ENCODE measurements at regions not wholly inside any gene's neighbourhood (a gene's known extent, or its start where the extent isn't known, plus 50 kb on each side); places are given as distances from the start of the nearest gene placed in this dataset.

GRCh38 chr14:97575677-97576076, 778.5 kb downstream of the VRK1 start:
- Mint-ChIP-seq H3K27me3 (ENCODE audit: low read depth) (no peaks in the 10 kb centered on the region), H3K4me3 (no peak overlapping the region), H3K36me3 (ENCODE audit: low read depth) (peaks cover 3% of the 10 kb centered on the region), H3K4me1 (ENCODE audit: low read depth) (peaks cover 3% of the 10 kb centered on the region), H3K9me3 (peaks cover 16% of the 10 kb centered on the region), H3K27ac (no peak overlapping the region)

DNA sequence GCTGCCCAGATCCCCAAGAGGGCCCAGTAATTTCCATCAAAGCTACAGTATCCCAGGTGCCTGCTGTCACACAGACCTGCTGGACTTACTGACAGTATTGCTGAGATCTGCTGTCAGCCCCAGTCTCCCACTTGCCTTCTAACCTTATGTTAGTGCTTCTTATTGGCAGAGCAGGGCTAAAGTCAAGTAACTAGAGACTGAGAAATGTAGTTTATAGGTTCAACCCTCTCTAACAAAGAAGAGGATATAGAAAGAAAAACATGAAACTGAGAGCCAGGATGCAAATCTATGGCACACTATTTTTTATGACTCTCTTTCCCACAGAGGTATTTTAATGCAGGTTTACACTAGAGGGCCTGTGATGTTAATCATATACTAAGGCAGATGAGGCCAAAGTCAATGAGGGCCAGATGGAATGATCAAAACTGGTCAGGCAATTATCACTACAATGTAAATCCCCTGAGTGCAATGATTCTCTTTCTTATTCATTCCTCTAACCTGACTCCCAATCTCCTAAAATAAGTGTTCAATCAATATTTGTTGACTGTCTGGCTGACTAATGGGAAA, 781.9 kb downstream of the VRK1 start:
- Mint-ChIP-seq H3K27ac (no peak overlapping the region), H3K36me3 (ENCODE audit: low read depth) (peaks cover 3% of the 10 kb centered on the region), H3K4me1 (ENCODE audit: low read depth) (peaks cover 3% of the 10 kb centered on the region), H3K4me3 (no peak overlapping the region), H3K27me3 (ENCODE audit: low read depth) (no peaks in the 10 kb centered on the region), H3K9me3 (peaks cover 13% of the 10 kb centered on the region)

DNA sequence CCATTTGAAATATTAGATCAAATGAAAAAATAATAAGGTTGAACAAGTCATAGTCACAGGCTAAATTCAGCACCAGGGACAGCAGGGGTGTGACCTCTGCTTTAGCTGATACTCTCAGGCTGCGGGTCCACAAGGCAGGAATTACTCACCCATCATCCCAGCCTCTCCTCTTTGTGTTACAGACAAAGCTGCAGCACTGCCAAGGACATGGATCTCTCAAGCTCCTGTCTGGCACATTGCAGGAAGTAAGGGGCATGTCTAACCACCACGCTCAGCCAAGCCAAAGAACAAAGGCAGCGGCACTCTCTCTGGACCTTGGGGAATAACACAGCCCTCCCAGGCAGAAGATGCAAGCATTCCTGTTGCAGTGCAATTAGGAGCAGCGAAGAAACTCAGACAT, 783.8 kb downstream of the VRK1 start:
- Mint-ChIP-seq H3K27ac (no peak overlapping the region), H3K4me3 (no peak overlapping the region), H3K4me1 (ENCODE audit: low read depth) (peaks cover 5% of the 10 kb centered on the region), H3K9me3 (peaks cover under 1% of the 10 kb centered on the region), H3K36me3 (ENCODE audit: low read depth) (peaks cover under 1% of the 10 kb centered on the region), H3K27me3 (ENCODE audit: low read depth) (no peaks in the 10 kb centered on the region)

GRCh38 chr14:97582022-97582421, 784.8 kb downstream of the VRK1 start:
- peaks cover 5% of the 10 kb centered on the region for H3K9me3 Mint-ChIP-seq
- peaks cover 4% of the 10 kb centered on the region for H3K36me3 Mint-ChIP-seq (ENCODE audit: low read depth)
- H3K4me1 Mint-ChIP-seq (ENCODE audit: low read depth) = peaks cover 5% of the 10 kb centered on the region
- no peak overlapping the region for H3K27ac Mint-ChIP-seq
- H3K27me3 Mint-ChIP-seq (ENCODE audit: low read depth) = peaks cover 3% of the 10 kb centered on the region
- no peak overlapping the region for H3K4me3 Mint-ChIP-seq

- Mint-ChIP-seq H3K27ac (no peak overlapping the region), H3K36me3 (ENCODE audit: low read depth) (peaks cover 8% of the 10 kb centered on the region), H3K9me3 (peaks cover 12% of the 10 kb centered on the region), H3K27me3 (ENCODE audit: low read depth) (peaks cover 3% of the 10 kb centered on the region), H3K4me3 (no peak overlapping the region), H3K4me1 (ENCODE audit: low read depth) (peaks cover 4% of the 10 kb centered on the region)
These were observed 787.3 kb downstream of the VRK1 start for GRCh38 chr14:97584528-97584927.

DNA sequence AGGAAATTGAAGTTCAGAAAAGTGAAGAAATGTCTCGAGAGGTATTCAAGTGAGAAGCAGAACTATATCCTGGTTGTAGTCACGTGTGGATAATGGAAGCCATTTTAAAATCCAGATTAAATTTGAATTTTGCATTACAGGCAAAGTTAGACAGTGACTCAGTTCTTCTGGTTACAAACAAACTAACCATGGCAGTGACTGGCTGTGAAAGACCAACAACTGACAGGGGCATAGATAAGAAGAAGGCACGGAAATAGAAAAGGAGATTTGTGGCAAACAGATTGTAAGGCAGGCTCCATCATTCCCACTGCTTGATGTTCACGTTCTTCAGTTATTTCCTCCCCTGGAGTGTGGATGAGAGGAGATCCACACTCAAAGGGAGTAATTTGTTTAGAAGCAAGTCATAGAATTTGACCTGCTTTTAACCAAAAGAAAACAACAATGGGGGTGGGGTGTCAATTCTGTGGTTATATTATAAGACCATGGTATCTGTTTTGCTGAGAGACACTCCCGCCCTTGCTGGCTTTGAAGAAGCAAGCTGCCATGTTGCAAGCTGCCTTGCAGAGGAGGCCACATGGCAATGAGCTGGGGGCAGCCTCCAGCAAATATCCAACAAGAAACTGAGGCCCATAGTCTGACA, 795.3 kb downstream of the VRK1 start:
- no peaks in the 10 kb centered on the region for H3K27me3 Mint-ChIP-seq (ENCODE audit: low read depth)
- H3K27ac Mint-ChIP-seq = no peak overlapping the region
- H3K4me3 Mint-ChIP-seq = no peak overlapping the region
- peaks cover 25% of the 10 kb centered on the region for H3K4me1 Mint-ChIP-seq (ENCODE audit: low read depth)
- H3K36me3 Mint-ChIP-seq (ENCODE audit: low read depth) = peaks cover 16% of the 10 kb centered on the region
- H3K9me3 Mint-ChIP-seq = peaks cover 26% of the 10 kb centered on the region

DNA sequence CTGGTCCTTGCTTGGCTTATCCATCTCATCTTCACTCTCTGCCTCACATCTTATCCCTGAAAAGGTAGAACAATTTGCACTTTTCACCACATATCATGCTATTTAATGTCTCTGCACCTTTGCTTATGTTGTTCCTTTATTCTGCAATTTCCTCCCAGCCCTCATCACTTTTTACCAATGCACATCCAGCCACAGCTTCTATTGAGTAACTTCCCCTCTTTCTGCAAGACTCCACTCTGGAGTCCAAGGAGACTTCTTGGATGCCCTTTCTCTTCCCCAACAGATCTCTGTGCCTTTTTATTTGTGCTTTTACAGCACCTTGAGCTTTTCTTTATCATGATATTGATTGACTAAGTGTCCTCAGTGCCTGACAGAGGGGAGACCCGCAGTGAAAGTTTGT, 797.1 kb downstream of the VRK1 start:
- no peaks in the 10 kb centered on the region for H3K27me3 Mint-ChIP-seq (ENCODE audit: low read depth)
- H3K27ac Mint-ChIP-seq = no peak overlapping the region
- H3K9me3 Mint-ChIP-seq = peaks cover 19% of the 10 kb centered on the region
- peaks cover 12% of the 10 kb centered on the region for H3K36me3 Mint-ChIP-seq (ENCODE audit: low read depth)
- H3K4me1 Mint-ChIP-seq (ENCODE audit: low read depth) = peaks cover 25% of the 10 kb centered on the region
- no peak overlapping the region for H3K4me3 Mint-ChIP-seq

GRCh38 chr14:97602438-97603117, 805.4 kb downstream of the VRK1 start:
- H3K4me3 Mint-ChIP-seq = no peak overlapping the region
- no peaks in the 10 kb centered on the region for H3K27me3 Mint-ChIP-seq (ENCODE audit: low read depth)
- peaks cover 13% of the 10 kb centered on the region for H3K9me3 Mint-ChIP-seq
- H3K27ac Mint-ChIP-seq = no peak overlapping the region
- peaks cover 28% of the 10 kb centered on the region for H3K4me1 Mint-ChIP-seq (ENCODE audit: low read depth)
- H3K36me3 Mint-ChIP-seq (ENCODE audit: low read depth) = peaks cover 9% of the 10 kb centered on the region

DNA sequence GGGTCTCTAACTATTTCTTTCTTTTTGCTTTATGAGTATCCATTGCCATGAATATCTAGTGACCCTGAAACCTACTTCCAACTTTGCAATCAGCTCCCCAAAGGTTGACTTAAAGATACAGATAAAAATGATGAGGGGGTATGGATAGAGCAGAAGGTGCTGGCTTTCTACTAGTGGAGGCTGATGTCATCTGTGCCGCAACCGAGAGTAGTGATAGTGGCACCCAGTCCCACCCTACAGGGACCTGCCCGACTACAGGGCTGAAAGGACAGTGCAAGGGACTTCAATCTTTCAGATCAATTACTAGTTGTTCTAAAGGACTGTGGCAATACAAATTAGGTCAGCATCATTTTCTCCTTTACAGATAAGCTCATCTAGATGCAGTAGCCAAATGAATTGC, 806.0 kb downstream of the VRK1 start:
- H3K9me3 Mint-ChIP-seq = peaks cover 13% of the 10 kb centered on the region
- peaks cover 9% of the 10 kb centered on the region for H3K36me3 Mint-ChIP-seq (ENCODE audit: low read depth)

GRCh38 chr14:97604731-97605130, 807.5 kb downstream of the VRK1 start:
- H3K4me3 Mint-ChIP-seq = no peak overlapping the region
- no peaks in the 10 kb centered on the region for H3K27me3 Mint-ChIP-seq (ENCODE audit: low read depth)
- no peak overlapping the region for H3K27ac Mint-ChIP-seq
- peaks cover 26% of the 10 kb centered on the region for H3K4me1 Mint-ChIP-seq (ENCODE audit: low read depth)
- peaks cover 13% of the 10 kb centered on the region for H3K9me3 Mint-ChIP-seq
- peaks cover 9% of the 10 kb centered on the region for H3K36me3 Mint-ChIP-seq (ENCODE audit: low read depth)

More for the DNA sequence above, 806.0 kb downstream of the VRK1 start:
- Mint-ChIP-seq H3K27me3 (ENCODE audit: low read depth) (no peaks in the 10 kb centered on the region), H3K4me3 (no peak overlapping the region), H3K27ac (no peak overlapping the region), H3K4me1 (ENCODE audit: low read depth) (peaks cover 28% of the 10 kb centered on the region)

DNA sequence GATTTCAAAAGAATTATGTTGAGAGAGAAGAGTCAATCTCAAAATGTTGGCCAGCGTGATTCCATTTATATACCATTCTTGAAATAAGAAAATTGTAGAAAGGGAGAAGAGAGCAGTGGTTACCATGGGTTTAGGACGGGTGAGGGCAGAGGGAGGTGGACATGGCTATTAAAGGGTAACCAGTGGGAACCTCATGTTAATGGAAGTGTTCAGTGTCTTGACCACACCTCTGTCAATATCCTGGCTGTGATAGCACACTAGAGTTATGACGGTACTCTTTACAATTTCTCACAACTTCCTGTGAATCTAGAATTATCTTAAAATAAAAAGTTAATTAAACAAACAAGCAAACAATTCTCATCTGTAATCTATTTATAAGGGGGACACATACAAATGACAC, 821.2 kb downstream of the VRK1 start:
- peaks cover 38% of the 10 kb centered on the region for H3K4me1 Mint-ChIP-seq (ENCODE audit: low read depth)
- H3K27me3 Mint-ChIP-seq (ENCODE audit: low read depth) = peaks cover 5% of the 10 kb centered on the region
- H3K27ac Mint-ChIP-seq = peak overlapping the region; percentile 43
- peaks cover 28% of the 10 kb centered on the region for H3K36me3 Mint-ChIP-seq (ENCODE audit: low read depth)
- H3K4me3 Mint-ChIP-seq = no peak overlapping the region
- peaks cover 27% of the 10 kb centered on the region for H3K9me3 Mint-ChIP-seq

- H3K27me3 Mint-ChIP-seq (ENCODE audit: low read depth) = peaks cover 7% of the 10 kb centered on the region
- peaks cover 29% of the 10 kb centered on the region for H3K36me3 Mint-ChIP-seq (ENCODE audit: low read depth)
- peaks cover 40% of the 10 kb centered on the region for H3K4me1 Mint-ChIP-seq (ENCODE audit: low read depth)
- H3K27ac Mint-ChIP-seq = peak overlapping the region; percentile 23
- H3K9me3 Mint-ChIP-seq = peaks cover 25% of the 10 kb centered on the region
- no peak overlapping the region for H3K4me3 Mint-ChIP-seq
These were observed 821.9 kb downstream of the VRK1 start for GRCh38 chr14:97618917-97619690.

- Mint-ChIP-seq H3K4me1 (ENCODE audit: low read depth) (peaks cover 41% of the 10 kb centered on the region), H3K27me3 (ENCODE audit: low read depth) (peaks cover 7% of the 10 kb centered on the region), H3K27ac (peak overlapping the region; percentile 97), H3K4me3 (peak overlapping the region; percentile 82), H3K9me3 (peaks cover 18% of the 10 kb centered on the region), H3K36me3 (ENCODE audit: low read depth) (peaks cover 25% of the 10 kb centered on the region)
These were observed 822.9 kb downstream of the VRK1 start for GRCh38 chr14:97620066-97620465.

DNA sequence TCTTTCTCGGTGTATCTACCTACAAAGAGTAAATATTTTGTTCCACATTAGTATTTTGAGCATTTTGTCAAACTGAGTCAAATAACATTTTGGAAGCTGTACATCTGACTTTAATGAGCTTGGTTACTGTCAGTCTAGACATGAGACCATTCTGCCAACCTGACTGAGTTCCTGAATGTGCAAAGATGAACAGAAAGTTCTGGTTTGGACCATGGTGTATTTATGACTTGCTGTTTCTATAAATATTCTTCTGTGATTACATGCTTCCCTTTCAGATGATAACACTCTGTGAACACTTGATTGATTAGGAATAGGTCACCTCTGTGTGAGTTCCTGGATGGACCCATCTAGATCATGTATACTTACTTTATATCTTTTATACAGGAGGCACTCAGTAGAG, 827.8 kb downstream of the VRK1 start:
- Mint-ChIP-seq H3K36me3 (ENCODE audit: low read depth) (peaks cover 18% of the 10 kb centered on the region), H3K4me1 (ENCODE audit: low read depth) (peaks cover 27% of the 10 kb centered on the region), H3K27ac (no peak overlapping the region), H3K4me3 (no peak overlapping the region), H3K27me3 (ENCODE audit: low read depth) (peaks cover 7% of the 10 kb centered on the region), H3K9me3 (peaks cover 8% of the 10 kb centered on the region)

Data from T-helper 1 cell treated with Interleukin-12 subunit alpha and Interleukin-12 subunit beta and Interleukin-4 antibody, amounts not matched to agents 30 μg/mL and 1 μg/mL, for 36 hours (primary cell).